ENCODE measurements at regions not wholly inside any gene's neighbourhood (a gene's known extent, or its start where the extent isn't known, plus 50 kb on each side); places are given as distances from the start of the nearest gene placed in this dataset.

- DNase-seq (ENCODE audit: low read depth) = no peak
These were observed 239.9 kb upstream of the ZMIZ1 start for GRCh38 chr10:78828647-78829539.

- no peak for DNase-seq (ENCODE audit: low read depth)
These were observed 239.2 kb upstream of the ZMIZ1 start for GRCh38 chr10:78829565-78829964.

- DNase-seq (ENCODE audit: low read depth) = no peak
These were observed 238.4 kb upstream of the ZMIZ1 start for GRCh38 chr10:78830062-78830975.

- DNase-seq (ENCODE audit: low read depth) = no peak
These were observed 237.8 kb upstream of the ZMIZ1 start for GRCh38 chr10:78830976-78831375.

- DNase-seq (ENCODE audit: low read depth) = no peak
These were observed 237.3 kb upstream of the ZMIZ1 start for GRCh38 chr10:78831461-78831860.

- no peak for DNase-seq (ENCODE audit: low read depth)
These were observed 236.5 kb upstream of the ZMIZ1 start for GRCh38 chr10:78832281-78832680.

GRCh38 chr10:78838141-78838657 lies 230.6 kb upstream of the ZMIZ1 start:
- no peak for DNase-seq (ENCODE audit: low read depth)

DNA sequence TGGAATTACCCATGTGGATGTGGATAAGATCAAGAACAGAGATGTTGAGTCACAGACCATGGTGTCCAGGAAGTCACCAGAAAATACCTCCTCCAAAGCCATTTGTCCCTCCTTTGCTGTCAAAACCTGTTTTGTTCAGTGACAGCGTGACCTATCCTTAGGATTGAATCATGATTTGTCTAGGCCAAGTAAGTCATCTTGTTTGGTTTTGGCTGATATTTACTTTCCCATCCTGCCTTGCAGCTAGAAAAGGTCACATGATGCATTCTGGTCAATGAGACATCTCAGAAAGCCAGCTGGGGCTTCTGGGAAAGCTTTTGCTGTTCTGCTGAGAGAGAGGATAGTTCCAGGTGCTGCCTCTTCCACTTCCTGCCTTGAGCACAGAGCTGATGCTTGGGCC lies 225.3 kb upstream of the ZMIZ1 start:
- no peak for DNase-seq (ENCODE audit: low read depth)

- DNase-seq (ENCODE audit: low read depth) = no peak
These were observed 223.7 kb upstream of the ZMIZ1 start for GRCh38 chr10:78844960-78845607.

DNA sequence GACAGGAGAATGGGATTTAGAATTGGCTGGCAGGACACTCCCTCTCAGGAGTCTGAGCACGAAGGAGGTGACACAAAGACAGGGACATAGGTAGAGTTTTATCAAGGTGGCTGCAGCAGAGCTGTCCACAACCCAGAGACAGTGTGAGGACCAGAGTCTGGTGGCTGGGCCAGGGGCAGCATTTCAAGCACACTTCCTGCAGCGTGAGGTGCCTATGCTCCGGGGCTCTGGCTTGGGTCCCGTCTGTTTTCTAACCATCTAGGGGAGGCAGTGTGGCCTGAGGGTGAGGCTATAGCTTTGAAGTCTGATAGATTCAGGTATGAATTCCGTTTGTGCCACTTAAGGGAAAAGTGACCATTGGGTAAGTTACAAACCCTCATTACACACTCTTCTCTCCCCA lies 222.7 kb upstream of the ZMIZ1 start:
- no peak for DNase-seq (ENCODE audit: low read depth)

DNA sequence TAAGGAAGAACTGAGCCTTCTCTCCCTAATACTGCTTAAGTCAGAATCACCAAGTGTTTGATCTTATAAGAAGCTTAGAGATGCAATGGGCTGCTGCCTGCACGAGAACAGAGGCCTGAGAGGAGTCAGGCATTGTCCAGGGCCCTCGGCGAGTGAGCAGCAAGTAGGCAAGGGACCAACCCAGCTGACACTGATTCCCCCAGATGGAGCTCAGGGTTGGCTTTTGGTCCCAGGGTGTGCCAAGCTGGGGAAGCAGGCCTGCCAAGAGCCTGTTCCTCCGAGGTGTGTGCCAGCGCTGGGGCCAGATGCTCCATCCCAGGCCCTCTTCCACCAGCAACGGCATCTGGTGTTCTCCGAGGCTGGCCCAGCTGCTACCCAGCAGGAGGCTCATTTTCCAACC lies 222.0 kb upstream of the ZMIZ1 start:
- no peak for DNase-seq (ENCODE audit: low read depth)

DNA sequence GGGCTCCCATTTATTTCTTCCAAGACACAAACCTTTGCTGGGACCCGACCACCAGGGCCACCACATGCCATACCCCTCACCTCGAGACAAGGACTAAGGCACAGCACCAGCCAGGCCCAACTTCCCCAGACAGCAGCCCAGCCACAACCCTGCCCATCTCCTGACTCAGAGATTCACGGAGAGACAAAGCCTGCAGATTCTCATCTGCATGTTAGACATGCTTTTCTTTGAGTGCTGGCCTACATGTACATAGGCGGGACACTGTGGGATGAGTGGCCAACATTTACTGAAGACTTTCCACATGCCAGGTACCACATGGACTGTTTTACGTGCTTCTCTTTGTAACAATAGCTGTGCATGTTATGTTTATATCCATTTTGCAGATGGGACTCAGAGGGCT lies 221.3 kb upstream of the ZMIZ1 start:
- no peak for DNase-seq (ENCODE audit: low read depth)

GRCh38 chr10:78849115-78849514 lies 219.7 kb upstream of the ZMIZ1 start:
- no peak for DNase-seq (ENCODE audit: low read depth)

DNA sequence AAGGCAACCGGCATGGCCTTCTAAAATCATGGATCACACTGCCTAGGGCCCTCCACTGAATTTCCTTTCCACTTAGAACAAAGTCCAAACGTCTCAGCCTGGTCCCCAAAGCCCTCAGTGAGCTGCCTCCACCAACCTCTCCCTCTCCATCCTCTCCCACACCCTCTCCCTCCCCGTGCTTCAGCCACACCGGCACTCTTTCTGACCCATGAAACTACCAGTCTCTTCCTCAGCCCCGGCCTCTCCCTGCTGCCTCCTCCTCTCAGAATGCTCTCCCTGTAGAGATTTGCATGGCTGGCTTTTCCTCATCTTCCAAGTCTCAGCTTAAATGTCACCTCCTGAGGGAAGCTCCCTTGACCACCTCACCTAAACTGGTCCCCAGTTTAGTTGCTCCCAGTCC lies 219.0 kb upstream of the ZMIZ1 start:
- no peak for DNase-seq (ENCODE audit: low read depth)

GRCh38 chr10:78850644-78851435 lies 217.9 kb upstream of the ZMIZ1 start:
- no peak for DNase-seq (ENCODE audit: low read depth)

DNA sequence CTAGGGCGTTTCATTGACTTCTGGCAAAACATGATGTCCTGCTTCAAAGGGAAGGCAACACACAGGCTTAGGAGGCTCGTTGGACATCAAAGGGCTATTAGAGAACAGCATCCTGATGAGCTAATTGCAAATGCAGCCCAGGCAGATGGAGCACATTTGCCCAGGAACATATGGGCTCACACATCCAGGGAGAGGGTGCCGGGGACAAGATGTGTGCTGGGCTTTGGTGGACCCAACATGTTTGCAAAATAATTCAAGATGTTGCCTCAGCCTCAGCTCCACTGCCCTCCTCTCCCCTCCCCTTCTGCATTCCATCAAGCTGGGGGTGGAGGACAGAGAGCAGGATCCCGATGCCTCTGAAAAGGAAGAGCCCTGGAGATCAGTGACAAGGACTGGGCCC lies 217.1 kb upstream of the ZMIZ1 start:
- no peak for DNase-seq (ENCODE audit: low read depth)

DNA sequence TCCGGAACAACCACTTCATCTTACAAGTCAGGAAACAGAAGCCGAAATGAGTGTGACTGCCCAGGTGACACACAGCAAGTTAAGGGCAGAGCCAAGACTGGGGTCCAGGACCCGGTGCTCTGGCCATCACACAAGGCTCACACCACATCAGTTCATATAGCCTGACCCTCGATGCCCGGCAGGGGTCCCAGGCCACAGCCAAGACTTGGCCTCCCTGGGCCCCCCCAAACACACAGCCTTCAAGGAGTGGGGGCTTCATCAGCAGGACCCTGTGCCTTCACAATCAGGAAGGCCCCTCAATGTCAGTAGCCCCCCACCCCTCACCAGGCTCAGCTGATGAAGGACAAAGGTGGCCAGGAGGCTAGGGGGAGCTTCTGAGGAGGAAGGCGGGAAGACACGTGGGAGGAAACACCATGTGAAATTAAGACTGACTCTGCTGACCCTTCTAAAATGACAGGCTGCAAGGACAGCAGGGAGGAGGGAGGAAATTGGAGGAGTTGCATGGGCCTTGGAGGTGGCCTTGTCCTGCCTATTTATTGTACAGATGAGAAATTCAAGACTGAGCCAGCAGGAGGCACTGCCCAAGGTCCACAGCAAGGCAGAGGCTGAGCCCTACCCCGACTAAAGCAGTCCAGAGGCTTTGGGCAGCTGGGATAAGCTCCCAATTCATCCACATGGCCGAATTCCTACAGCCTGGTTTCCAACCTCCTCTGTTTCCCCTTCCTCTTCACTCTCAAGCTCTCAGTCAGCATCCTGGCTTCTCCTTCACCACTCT lies 216.1 kb upstream of the ZMIZ1 start:
- DNase-seq (ENCODE audit: low read depth) = no peak

- no peak for DNase-seq (ENCODE audit: low read depth)
These were observed 214.9 kb upstream of the ZMIZ1 start for GRCh38 chr10:78853864-78854263.

DNA sequence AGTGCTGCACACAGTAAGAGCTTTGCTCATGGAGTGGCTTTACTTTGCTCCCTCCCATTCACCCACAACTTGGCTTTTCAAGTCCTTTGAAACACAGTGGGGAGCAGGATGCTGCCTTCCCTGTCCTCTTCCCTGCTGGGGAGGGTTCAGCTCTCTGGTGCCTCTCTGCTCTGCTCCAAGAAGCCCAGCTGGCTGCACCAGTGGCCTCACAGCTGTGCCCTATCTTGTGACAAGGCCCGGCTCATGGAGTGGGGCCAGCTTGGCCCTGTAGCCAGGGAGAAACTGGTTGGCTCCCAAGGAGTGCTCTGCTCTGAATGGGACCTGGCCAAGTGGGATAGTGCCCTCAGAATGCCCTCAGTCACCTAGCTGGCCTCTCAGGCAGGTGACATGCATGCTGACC lies 212.3 kb upstream of the ZMIZ1 start:
- no peak for DNase-seq (ENCODE audit: low read depth)

GRCh38 chr10:78857193-78857592 lies 211.6 kb upstream of the ZMIZ1 start:
- no peak for DNase-seq (ENCODE audit: low read depth)

GRCh38 chr10:78859266-78859665 lies 209.5 kb upstream of the ZMIZ1 start:
- no peak for DNase-seq (ENCODE audit: low read depth)

All from activated gamma-delta T cell treated with anti-CD3 and anti-CD28 coated beads, Interleukin-2, amount 50 U/mL, for 16 hours (primary cell).